ENCODE measurements at regions not wholly inside any gene's neighbourhood (a gene's known extent, or its start where the extent isn't known, plus 50 kb on each side); places are given as distances from the start of the nearest gene placed in this dataset.

- TF ChIP-seq CTCF (IDR thresholded peaks at IDR 0.05) = no peak
- Mint-ChIP-seq H3K36me3 (ENCODE audit: low read depth) (no peaks in the 10 kb centered on the region), H3K27me3 (no peaks in the 10 kb centered on the region), H3K4me1 (no peaks in the 10 kb centered on the region), H3K4me3 (no peak overlapping the region), H3K27ac (no peak overlapping the region), H3K9me3 (peaks cover 3% of the 10 kb centered on the region)
- DNase-seq = no peak
- CTCF ChIA-PET = no interaction called here
- intact Hi-C loops (cut with micrococcal nuclease) = no loop called here
- POLR2A ChIA-PET = no interaction called here
- no peak for ATAC-seq (ENCODE audit: low read depth)
These were observed 1068.0 kb downstream of the SLITRK5 start for GRCh38 chr13:88739195-88739594.

- ChIA-PET CTCF (no interaction called here), POLR2A (no interaction called here)
These were observed 1073.1 kb downstream of the SLITRK5 start for GRCh38 chr13:88744289-88744688.

GRCh38 chr13:88745011-88745410 is 1073.8 kb downstream of the SLITRK5 start:
- CTCF ChIA-PET = no interaction called here
- DNase-seq (no peak), ATAC-seq (ENCODE audit: low read depth) (no peak)
- no peak for TF ChIP-seq CTCF (IDR thresholded peaks at IDR 0.05)
- peaks cover 7% of the 10 kb centered on the region for H3K9me3 Mint-ChIP-seq
- no peaks in the 10 kb centered on the region for H3K36me3 Mint-ChIP-seq (ENCODE audit: low read depth)
- H3K4me1 Mint-ChIP-seq = no peaks in the 10 kb centered on the region
- no peak overlapping the region for H3K4me3 Mint-ChIP-seq
- H3K27ac Mint-ChIP-seq = no peak overlapping the region
- POLR2A ChIA-PET = no interaction called here
- intact Hi-C loops (cut with micrococcal nuclease) = no loop called here
- no peaks in the 10 kb centered on the region for H3K27me3 Mint-ChIP-seq

More at GRCh38 chr13:88744289-88744688, 1073.1 kb downstream of the SLITRK5 start:
- TF ChIP-seq CTCF (IDR thresholded peaks at IDR 0.05) = no peak
- H3K4me3 Mint-ChIP-seq = no peak overlapping the region
- DNase-seq (no peak), ATAC-seq (ENCODE audit: low read depth) (no peak)
- intact Hi-C loops (cut with micrococcal nuclease) = no loop called here
- peaks cover 7% of the 10 kb centered on the region for H3K9me3 Mint-ChIP-seq
- no peaks in the 10 kb centered on the region for H3K27me3 Mint-ChIP-seq
- H3K36me3 Mint-ChIP-seq (ENCODE audit: low read depth) = no peaks in the 10 kb centered on the region
- H3K27ac Mint-ChIP-seq = no peak overlapping the region
- H3K4me1 Mint-ChIP-seq = no peaks in the 10 kb centered on the region

- DNase-seq (no peak), ATAC-seq (ENCODE audit: low read depth) (no peak)
- Mint-ChIP-seq H3K4me3 (no peak overlapping the region), H3K36me3 (ENCODE audit: low read depth) (no peaks in the 10 kb centered on the region), H3K27ac (no peak overlapping the region), H3K9me3 (peaks cover 2% of the 10 kb centered on the region), H3K27me3 (no peaks in the 10 kb centered on the region), H3K4me1 (no peaks in the 10 kb centered on the region)
- TF ChIP-seq CTCF (IDR thresholded peaks at IDR 0.05) = no peak
- POLR2A ChIA-PET = no interaction called here
- intact Hi-C loops (cut with micrococcal nuclease) = no loop called here
- CTCF ChIA-PET = no interaction called here
These were observed 1080.9 kb downstream of the SLITRK5 start for GRCh38 chr13:88752041-88752440.

GRCh38 chr13:88754141-88754540 is 1083.0 kb downstream of the SLITRK5 start:
- Mint-ChIP-seq H3K27ac (no peak overlapping the region), H3K36me3 (ENCODE audit: low read depth) (no peaks in the 10 kb centered on the region), H3K4me1 (no peaks in the 10 kb centered on the region), H3K4me3 (no peak overlapping the region), H3K27me3 (no peaks in the 10 kb centered on the region), H3K9me3 (peaks cover 3% of the 10 kb centered on the region)
- no peak for TF ChIP-seq CTCF (IDR thresholded peaks at IDR 0.05)
- DNase-seq = no peak
- intact Hi-C loops (cut with micrococcal nuclease) = no loop called here
- ChIA-PET POLR2A (no interaction called here), CTCF (no interaction called here)
- no peak for ATAC-seq (ENCODE audit: low read depth)
